NCI-H524 treated with DMSO at 0.1 percent for 48 hours (cell line): ENCODE measurements at regions not wholly inside any gene's neighbourhood (a gene's known extent, or its start where the extent isn't known, plus 50 kb on each side); places are given as distances from the start of the nearest gene placed in this dataset.
A peak's percentile ranks its signal among the peaks of the same experiment; 100 is the strongest.
"Not testable (repeated sequence)": the region's sequence is repeated elsewhere in the genome, so short reads cannot be mapped to it uniquely, and the experiment has no call there.

Experiments used
- DNase-seq: peaks from one replicate; lab custom pipeline; 2025; lab: John Stamatoyannopoulos, UW

GRCh38 chr4:3880615-3881120 is 114.5 kb downstream of the ADRA2C start:
- DNase-seq = peak; percentile 26

DNA sequence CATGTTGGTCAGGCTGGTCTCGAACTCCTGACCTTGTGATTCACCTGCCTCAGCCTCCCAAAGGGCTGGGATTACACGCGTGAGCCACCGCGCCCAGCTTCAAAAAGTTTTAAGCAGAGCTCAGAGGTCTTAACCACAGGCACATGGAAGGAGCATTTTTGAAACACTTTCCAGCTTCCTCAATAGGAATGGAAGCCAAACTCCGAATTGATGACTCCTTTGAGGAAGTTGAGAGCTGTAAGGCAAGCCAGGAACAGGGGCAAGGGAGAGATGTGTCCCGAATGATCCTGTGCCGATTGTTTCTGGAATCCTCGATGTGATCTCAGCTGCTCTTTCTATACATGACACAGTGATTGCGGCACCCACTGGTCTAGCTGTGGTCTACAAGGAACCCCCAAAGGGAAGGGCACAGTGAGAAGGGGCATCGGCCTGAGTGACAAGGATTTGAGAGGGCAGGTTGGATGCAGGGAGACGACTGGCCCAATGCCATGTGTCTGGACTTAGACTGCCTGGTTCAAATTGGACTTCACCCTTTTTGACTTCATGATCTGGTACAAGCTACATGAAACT is 116.2 kb downstream of the ADRA2C start:
- not testable (repeated sequence) for DNase-seq

DNA sequence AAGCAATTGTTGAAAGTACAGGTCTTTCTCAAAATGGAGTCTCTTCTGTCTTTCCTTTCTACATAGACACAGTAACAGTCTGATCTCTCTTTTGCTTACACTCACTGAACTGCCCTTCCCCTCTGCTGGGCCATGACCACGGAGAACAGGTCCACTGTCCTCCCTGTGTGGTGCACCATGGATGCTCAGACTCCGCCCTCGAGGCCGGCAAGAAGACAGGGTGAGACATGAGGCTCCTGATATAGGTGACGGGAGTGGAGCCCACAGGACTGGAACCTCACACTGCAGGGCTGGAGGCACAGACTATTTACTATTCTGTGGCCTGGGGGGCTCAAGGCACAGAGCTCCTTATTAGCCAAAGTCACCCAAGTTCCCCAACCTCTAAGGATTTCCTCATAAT is 118.1 kb downstream of the ADRA2C start:
- not testable (repeated sequence) for DNase-seq

- not testable (repeated sequence) for DNase-seq
Measured at GRCh38 chr4:3893590-3893989, 127.4 kb downstream of the ADRA2C start.

- not testable (repeated sequence) for DNase-seq
Measured at GRCh38 chr4:3894086-3894959, 128.1 kb downstream of the ADRA2C start.

DNA sequence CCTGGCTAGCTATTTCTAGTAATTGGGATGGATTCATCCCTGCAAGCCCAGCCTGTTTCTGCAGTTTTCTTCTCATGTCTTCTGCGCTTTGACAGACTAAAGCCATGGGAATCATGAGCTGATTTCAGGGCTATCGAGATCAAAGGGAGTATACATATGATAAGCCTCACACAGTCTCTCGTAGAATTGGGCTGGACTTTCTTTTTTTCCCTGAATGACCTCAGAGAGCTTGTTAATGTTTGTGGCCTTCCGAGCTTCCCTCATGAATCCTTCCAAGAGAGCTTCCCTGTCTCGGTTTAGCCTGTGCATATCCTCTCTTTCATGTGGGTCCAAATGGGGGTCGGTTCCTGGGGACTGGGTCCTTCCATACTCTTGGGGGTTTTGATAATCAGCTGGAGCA is 130.3 kb downstream of the ADRA2C start:
- DNase-seq = no peak

- not testable (repeated sequence) for DNase-seq
Measured at GRCh38 chr4:3896871-3897578, 130.8 kb downstream of the ADRA2C start.

DNA sequence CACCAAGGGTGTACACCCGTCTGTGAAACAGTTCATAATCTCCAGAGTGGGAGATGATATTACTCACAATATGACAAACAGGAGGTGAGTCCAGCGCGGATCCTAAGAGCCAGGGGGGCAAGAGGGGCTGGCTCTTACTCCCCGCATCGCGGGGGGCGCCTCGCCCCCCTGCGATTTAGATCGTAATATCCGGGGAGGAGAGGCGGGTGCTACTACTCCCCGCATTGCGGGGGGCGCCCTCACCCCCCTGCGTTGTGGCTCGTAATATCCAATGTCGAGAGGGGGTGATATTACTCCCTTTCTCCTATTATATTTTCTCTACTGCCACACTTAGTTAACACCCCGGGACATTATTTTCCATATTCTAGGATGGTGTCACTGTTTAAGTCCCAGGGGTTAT is 131.9 kb downstream of the ADRA2C start:
- DNase-seq = no peak

DNA sequence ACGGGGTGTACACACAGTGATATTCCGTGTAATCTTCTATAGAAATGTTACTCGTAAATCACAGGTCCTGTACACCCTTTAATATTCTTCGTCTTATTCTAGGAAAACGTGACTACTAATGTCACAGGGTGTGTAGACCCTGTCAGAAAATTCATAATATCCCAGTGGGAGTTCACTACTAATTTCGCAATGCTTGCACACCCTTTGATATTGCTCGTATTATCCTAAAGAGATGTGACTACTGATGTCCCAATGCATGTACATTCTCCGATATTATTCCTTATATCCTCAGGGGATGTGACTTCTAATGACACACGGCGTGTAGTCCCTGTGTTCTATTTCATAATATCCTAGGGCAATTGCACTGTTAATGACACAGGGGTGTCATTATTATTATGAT is 132.7 kb downstream of the ADRA2C start:
- not testable (repeated sequence) for DNase-seq

- DNase-seq = not testable (repeated sequence)
Measured at GRCh38 chr4:3904264-3904955, 138.2 kb downstream of the ADRA2C start.

GRCh38 chr4:3909616-3910015 is 143.4 kb downstream of the ADRA2C start:
- not testable (repeated sequence) for DNase-seq

- DNase-seq = not testable (repeated sequence)
Measured at GRCh38 chr4:3910161-3910950, 144.2 kb downstream of the ADRA2C start.

- no peak for DNase-seq
Measured at GRCh38 chr4:3911252-3911856, 145.2 kb downstream of the ADRA2C start.

GRCh38 chr4:3914511-3914910 is 148.3 kb downstream of the ADRA2C start:
- DNase-seq = not testable (repeated sequence)

- not testable (repeated sequence) for DNase-seq
Measured at GRCh38 chr4:3919509-3919908, 153.3 kb downstream of the ADRA2C start.

DNA sequence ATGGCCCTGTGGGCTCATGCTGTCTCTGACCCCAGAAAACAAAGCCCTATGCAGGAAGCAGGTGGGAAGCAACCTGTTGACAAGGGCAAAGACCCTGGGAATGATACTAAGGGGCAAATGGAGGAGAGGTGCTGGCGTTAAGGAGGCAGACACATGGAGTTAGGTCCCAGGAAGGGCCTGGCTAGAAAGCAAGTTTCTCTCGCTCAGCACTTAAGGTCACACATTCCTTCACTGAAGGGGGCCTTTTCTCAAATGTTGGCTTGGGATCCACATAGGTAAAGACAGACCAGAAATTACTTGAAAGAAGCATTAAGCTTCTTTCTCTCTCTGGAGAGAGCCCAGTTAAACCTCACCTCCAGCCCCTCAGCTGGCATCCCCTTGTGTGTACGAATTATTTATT is 155.7 kb downstream of the ADRA2C start:
- DNase-seq = not testable (repeated sequence)

DNA sequence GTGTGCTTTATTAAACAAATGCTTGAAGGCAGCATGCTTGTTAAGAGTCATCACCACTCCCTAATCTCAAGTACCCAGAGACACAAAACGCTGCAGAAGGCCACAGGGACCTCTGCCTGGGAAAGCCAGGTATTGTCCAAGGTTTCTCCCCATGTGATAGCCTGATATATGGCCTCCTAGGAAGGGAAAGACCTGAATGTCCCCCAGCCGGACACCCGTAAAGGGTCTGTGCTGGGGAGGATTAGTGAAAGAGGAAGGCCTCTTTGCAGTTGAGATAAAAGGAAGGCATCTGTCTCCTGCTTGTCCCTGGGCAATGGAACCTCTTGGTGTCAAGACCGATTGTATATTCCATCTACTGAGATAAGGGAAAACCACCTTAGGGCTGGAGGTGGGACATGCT is 159.7 kb downstream of the ADRA2C start:
- peak; percentile 20 for DNase-seq

DNA sequence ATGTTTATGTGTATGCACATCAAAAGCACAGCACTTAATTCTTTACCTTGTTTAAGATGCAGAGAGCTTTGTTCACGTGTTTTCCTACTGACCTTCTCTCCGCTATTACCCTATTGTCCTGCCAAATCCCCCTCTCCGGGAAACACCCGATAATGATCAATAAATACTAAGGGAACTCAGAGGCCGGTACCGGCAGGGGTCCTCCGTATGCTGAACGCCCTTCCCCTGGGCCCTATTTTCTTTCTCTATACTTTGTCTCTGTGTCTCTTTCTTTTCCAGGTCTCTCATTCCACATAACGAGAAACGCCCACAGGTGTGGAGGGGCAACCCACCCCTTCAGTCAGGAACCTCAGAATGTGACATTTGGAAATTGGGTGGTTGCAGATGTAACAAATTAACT is 160.1 kb downstream of the ADRA2C start:
- DNase-seq = not testable (repeated sequence)

DNA sequence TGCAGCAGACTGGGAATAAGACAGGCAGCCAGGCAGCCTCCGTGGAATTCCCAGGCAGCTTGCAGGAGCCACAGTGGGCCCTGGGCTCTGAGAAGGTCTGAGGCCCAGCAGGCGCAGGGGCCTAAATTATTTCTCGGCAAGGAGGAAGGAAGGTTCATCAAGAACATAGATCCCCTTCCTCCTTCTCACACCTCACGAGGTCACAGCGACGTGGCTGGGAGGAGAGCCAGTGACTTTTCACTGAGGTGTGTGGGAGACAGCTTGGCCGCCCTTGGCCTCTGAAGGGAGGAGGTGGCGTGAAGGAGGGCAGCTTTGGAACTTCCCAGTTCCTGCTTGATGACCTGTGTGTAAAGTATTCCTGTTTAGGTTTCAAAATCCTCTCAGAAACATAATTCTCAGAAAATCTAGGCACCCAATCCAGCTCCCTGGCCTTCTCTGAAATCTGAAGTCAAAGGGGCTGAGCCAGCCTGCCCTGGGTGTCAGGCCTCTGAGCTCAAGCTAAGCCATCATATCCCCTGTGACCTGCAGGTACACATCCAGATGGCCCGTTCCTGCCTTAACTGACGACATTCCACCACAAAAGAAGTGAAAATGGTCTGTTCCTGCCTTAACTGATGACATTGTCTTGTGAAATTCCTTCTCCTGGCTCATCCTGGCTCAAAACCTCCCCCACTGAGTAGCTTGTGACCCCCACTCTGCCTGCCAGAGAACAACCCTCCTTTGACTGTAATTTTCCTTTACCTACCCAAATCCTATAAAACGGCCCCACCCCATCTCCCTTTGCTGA is 161.0 kb downstream of the ADRA2C start:
- DNase-seq = not testable (repeated sequence)

DNA sequence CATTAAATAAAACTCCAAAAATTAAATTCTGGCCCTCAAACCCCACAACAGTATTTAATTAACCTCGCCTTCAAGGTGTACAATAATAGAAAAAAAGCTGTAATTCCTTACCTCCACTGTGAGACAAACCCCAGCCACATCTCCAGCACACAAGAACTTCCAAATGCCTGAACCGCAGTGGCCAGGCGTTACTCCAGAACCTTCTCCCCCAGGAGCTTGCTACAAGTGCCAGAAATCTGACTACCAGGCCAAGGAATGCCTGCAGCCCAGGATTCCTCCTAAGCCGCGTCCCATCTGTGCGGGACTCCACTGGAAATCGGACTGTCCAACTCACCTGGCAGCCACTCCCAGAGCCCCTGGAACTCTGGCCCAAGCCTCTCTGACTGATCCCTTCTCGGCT is 163.2 kb downstream of the ADRA2C start:
- not testable (repeated sequence) for DNase-seq
